Right ventricle myocardium inferior (tissue), 1 donor: ENCODE measurements at regions not wholly inside any gene's neighbourhood (a gene's known extent, or its start where the extent isn't known, plus 50 kb on each side); places are given as distances from the start of the nearest gene placed in this dataset.

ENCODE experiments used
- ATAC-seq: fragments of 200-7000 bp; cut with Tn5 transposase; one replicate; pipeline ENCODE4 v1.9.1; 2020; ENCODE audit warnings: mild to moderate bottlenecking, moderate library complexity
- DNase-seq: peaks from one replicate; pipeline ENCODE4 v3.0.0; 2021; ENCODE audit errors: missing footprints
- intact Hi-C: fragments of 100-400 bp; cut with DNase I; formaldehyde crosslinking; loops from one replicate; pipeline ENCODE4 v1.11.0; 2022
- donor health status: DM: no; HTN: yes; CAD: no; lungs with severe emphysema.

DNA sequence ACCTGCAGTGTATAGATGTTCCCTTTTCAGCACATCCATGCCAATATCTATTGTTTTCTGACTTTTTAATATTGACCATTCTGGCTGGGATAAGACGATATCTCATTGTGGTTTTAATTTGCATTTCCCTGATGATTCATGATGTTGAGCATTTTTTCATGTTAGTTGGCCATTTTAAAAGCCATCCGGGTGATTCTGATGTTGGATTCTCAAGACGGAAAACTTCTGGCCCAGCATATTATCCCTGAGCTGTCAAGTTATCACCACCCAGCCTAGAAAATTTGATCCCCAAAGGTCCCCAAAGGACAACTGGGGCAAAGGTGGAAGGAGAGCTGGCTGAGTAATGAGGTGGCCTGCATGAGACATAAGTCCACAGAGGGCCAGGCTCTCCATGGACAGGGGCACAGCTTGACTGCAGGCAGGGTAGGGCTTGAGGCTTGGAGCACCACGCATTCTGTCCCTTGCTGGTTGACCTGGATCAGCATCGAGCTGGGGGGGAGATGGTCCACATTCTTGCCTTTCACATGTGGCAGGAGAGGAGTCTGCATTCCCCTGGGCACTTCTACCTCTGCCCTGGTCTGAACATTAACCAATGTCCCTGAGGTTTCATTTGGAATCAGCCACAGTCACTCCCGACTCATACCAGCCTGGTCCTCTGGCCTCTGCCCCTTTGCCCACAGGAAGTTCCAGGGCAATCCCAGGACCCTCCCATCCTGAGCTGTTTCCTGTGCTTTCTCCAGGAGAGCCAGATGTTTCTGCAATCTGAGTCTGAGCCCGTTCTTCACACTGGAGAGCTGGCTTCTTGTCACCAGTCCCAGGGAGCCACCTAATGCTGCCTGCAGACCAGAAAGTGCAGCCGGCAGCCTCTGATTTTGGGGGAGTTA is 69.2 kb downstream of the ISG20 start:
- intact Hi-C loops = no loop called here
- DNase-seq = no peak
- no peak for ATAC-seq

DNA sequence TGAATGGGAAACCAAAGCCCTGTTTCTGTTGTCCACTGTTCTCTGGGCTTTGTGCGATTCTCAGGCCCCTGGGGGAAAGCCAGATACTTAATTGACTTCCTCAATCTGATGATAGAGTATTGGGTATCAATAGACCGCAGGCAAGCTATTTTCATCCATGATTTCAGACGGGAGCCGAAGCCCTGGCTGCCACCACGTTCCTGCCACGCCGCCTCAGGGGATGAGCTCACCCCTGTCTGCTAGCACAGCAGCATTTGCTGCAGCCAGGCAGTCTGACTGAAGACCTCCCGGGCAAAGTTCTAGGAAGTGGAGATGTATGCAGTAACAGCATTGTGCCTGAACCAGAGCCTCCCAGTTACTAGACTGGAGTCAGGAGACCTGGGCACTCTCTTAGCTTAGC is 69.8 kb downstream of the ISG20 start:
- DNase-seq (no peak), ATAC-seq (no peak)
- intact Hi-C loops = no loop called here

- ATAC-seq (no peak), DNase-seq (no peak)
- intact Hi-C loops = no loop called here
These were observed 71.4 kb downstream of the ISG20 start for GRCh38 chr15:88710027-88710715.

GRCh38 chr15:88711806-88712205 is 73.0 kb downstream of the ISG20 start:
- ATAC-seq (no peak), DNase-seq (no peak)
- intact Hi-C loops = no loop called here

- ATAC-seq (peak; percentile 70), DNase-seq (no peak)
- intact Hi-C loops = no loop called here
These were observed 76.1 kb downstream of the ISG20 start for GRCh38 chr15:88714782-88715372.

- no peak for DNase-seq
- no peak for ATAC-seq
- intact Hi-C loops = no loop called here
These were observed 77.9 kb downstream of the ISG20 start for GRCh38 chr15:88716543-88717381.

DNA sequence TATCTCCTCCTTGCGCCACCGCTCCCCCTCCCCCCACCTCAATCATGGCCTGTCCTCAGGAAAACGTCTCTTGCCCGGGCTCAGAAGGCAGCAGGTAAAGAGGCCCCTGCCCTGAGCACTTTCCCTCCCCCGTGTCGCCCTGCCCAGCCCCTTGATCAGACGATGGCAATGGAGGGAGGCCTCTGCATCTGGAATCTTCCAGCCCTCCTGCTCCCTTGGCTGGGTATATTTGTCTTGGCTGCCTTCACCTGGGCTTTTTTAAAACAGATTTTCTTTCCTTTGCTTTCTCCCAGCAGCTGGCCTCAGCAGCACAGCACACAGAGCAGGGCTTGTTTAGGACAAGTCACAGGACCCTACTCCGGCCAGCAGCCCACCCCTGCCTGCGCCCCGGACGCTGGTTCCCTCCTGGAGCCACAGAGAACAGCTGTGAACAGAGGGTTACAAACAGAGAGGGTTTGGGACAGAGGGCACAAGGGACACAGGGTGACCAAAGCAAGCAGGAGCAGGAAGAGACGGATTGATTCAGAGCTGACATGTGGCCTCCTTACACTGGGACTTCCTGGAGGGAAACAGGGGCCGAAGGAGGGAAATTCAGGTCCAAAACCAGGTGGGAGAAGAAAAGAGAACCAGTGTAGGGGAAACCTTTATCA is 78.7 kb downstream of the ISG20 start:
- DNase-seq (no peak), ATAC-seq (no peak)
- intact Hi-C loops = no loop called here

- ATAC-seq (no peak), DNase-seq (no peak)
- intact Hi-C loops = no loop called here
These were observed 79.9 kb downstream of the ISG20 start for GRCh38 chr15:88718731-88719130.

DNA sequence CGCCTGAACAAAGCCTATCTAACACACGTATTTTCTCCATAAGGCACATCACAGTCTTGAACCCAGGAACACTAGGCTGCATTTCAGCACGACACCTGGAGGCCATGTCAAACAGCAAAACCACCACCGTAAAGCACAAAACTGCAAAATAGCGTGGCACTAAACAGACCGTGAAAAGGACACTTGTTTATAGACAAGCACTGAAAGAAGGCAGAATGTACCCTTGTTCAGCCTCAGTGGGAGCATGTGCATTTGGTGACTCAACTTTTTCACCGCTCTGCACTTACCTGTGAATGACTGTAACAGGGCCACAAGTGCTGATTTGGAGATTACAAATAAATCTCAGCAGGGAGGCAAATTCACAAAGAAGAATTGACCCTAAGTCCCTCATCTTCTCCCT is 80.8 kb downstream of the ISG20 start:
- intact Hi-C loops = no loop called here
- ATAC-seq = no peak
- DNase-seq = no peak

- intact Hi-C loops = no loop called here
- ATAC-seq (no peak), DNase-seq (no peak)
These were observed 77.7 kb upstream of the ACAN start for GRCh38 chr15:88725305-88726210.

GRCh38 chr15:88727439-88727838 is 75.8 kb upstream of the ACAN start:
- ATAC-seq (no peak), DNase-seq (no peak)
- intact Hi-C loops = no loop called here

GRCh38 chr15:88729581-88729980 is 73.7 kb upstream of the ACAN start:
- intact Hi-C loops = no loop called here
- DNase-seq = no peak
- ATAC-seq = no peak

DNA sequence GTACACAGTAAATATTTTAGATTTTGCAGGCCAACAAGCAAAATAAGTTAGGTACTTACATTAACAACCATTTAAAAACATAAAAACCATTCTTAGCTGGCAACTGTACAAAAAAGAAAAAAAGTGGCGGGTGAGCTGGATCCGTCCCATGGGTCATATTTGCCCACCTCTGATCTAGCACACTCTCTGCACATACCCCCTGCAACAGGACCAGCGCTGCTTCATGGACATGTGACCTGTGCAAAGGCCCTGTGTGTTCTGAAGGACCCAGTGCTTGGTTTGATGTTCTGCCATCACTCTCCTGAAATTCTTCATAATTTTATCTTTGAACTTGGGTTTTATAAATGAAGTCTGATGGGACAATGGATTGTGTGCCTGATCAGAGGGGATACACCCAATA is 72.5 kb upstream of the ACAN start:
- DNase-seq (no peak), ATAC-seq (no peak)
- intact Hi-C loops = no loop called here

- ATAC-seq (no peak), DNase-seq (no peak)
- intact Hi-C loops = no loop called here
These were observed 68.0 kb upstream of the ACAN start for GRCh38 chr15:88735212-88735611.

DNA sequence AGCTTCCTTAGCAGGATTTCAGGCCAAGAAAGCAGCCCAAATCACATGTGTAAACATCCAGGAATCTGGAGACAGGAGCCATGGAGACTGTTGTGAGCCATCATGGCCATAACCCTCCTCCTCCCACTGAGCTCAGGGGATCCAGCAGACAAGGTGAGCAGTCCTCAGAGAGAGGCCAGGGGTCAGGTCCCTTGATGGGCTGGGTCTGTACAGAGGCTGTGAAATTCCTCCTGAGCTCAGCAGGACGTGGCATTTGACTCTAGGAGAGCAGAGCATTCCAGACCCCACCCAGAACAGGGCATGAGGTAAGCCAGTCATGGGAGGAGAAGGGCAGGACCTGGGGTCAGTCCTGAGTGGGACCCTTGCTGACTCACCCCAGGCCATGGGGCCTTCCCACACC is 67.0 kb upstream of the ACAN start:
- intact Hi-C loops = no loop called here
- ATAC-seq = no peak
- no peak for DNase-seq

GRCh38 chr15:88738796-88739195 is 64.4 kb upstream of the ACAN start:
- intact Hi-C loops = no loop called here
- DNase-seq = no peak
- no peak for ATAC-seq

- intact Hi-C loops = no loop called here
- ATAC-seq (no peak), DNase-seq (no peak)
These were observed 63.7 kb upstream of the ACAN start for GRCh38 chr15:88739541-88739940.

- intact Hi-C loops = no loop called here
- no peak for ATAC-seq
- DNase-seq = no peak
These were observed 62.9 kb upstream of the ACAN start for GRCh38 chr15:88740356-88740755.
